ENCODE measurements at regions not wholly inside any gene's neighbourhood (a gene's known extent, or its start where the extent isn't known, plus 50 kb on each side); places are given as distances from the start of the nearest gene placed in this dataset.

DNA sequence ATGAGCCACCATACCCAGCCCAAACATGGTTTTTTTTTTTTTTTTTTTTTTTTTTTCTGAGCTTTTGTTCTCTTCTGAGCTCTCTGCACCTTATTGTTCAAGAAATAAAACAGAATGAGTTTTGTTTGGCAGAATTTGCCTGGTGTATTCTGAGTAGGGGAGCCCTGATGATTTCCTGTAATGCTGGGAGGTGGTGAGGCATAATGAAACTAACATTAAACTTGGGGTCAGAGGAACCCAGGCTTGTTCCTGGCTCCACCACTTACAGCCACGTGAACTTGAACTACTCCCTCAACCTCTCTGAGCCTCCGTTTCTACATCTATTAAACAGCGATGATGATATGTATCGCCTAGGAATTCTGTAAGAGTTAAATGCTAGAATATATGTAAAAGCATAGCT lies 276.3 kb upstream of the CRY1 start:
- H3K27ac ChIP-seq = no peak overlapping the region
- no peak overlapping the region for H3K4me3 ChIP-seq
- DNase-seq (ENCODE audit: low spot score) = no peak
- TF ChIP-seq, protein P1, sequence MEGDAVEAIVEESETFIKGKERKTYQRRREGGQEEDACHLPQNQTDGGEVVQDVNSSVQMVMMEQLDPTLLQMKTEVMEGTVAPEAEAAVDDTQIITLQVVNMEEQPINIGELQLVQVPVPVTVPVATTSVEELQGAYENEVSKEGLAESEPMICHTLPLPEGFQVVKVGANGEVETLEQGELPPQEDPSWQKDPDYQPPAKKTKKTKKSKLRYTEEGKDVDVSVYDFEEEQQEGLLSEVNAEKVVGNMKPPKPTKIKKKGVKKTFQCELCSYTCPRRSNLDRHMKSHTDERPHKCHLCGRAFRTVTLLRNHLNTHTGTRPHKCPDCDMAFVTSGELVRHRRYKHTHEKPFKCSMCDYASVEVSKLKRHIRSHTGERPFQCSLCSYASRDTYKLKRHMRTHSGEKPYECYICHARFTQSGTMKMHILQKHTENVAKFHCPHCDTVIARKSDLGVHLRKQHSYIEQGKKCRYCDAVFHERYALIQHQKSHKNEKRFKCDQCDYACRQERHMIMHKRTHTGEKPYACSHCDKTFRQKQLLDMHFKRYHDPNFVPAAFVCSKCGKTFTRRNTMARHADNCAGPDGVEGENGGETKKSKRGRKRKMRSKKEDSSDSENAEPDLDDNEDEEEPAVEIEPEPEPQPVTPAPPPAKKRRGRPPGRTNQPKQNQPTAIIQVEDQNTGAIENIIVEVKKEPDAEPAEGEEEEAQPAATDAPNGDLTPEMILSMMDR (IDR thresholded peaks at IDR 0.05) = no peak

DNA sequence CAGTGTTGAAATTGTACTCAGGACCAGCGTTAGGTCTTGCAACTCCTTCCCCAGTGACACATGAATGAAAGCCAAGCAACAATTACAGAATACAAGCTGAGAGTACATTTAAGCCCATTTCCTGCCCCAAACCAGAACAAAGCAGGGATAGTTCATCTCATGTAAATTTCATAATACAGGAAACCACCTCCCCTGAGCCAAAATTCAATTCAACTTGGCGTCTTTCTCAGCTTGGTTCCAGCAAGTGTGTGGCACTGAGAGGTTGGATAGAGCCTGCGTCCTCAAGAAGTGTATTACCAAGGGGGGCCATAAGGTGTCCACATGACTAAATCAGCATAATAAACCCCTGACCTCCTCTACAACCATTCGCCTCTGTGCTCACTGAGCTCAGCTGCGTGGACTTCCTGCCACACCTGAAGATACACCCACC lies 278.9 kb upstream of the CRY1 start:
- TF ChIP-seq, protein P1 (IDR thresholded peaks at IDR 0.05) = no peak
- Histone ChIP-seq H3K27ac (no peak overlapping the region), H3K4me3 (no peak overlapping the region)
- DNase-seq (ENCODE audit: low spot score) = no peak

DNA sequence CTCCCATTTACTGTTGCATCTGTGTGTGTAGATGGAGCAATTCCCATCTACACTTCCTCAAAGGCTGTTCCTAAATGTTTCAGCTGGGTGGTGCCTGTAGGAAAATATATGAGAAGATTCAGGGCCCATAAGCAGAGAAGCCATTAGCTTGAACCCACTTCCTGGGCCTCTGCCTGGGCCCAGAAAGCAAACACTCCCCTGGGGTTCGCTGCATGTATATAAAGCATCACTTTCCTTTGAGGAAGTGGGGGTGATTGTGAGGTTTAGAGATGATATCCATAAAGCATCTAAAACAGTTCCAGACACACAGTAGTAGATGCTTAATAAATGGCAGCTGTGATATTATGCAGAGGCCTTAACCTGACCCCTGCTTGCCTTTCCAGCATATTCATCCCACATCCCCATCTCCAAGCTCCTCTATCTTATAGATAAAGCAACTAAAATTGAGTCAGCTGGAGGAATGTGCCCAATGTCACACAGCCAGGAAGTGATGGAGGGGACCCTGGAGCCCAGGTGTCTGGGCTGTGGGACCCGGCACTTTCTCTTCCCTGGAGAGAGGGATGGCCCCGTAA lies 280.0 kb upstream of the CRY1 start:
- no peak overlapping the region for H3K27ac ChIP-seq
- TF ChIP-seq, protein P1 (IDR thresholded peaks at IDR 0.05) = no peak
- no peak overlapping the region for H3K4me3 ChIP-seq
- DNase-seq (ENCODE audit: low spot score) = no peak

DNA sequence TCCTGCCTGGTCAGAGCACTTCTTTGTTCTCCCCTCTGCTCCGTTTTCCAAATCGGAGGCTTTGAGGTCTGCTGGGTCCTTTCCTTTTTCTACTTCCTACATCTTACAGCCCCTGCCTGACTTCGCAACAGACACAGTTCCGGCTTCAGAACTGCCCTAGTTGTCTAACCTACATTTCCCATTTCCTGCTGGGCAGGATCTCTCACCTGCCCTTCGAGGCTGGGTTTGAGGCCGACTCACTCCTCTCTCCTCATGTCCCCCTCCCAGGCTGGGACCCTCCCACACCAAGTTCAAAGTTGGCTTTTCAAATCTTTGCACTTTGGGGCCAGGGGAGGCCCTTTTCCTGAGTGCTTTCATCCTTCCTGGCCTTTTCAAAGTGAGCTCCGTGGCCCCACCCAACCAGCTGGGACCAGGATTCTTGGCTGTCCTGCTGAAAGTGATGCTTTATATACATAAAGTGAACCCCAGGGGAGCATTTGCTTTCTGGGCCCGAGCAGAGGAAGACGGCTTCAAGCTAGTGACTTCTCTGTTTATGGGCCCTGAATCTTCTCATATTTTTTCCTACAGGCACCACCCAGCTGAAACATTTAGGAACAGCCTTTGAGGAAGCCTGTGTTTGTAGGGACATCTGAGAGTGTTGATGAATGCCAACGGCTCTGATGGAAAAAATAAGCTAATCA lies 281.0 kb upstream of the CRY1 start:
- Histone ChIP-seq H3K4me3 (no peak overlapping the region), H3K27ac (no peak overlapping the region)
- TF ChIP-seq, protein P1 (IDR thresholded peaks at IDR 0.05) = no peak
- no peak for DNase-seq (ENCODE audit: low spot score)

DNA sequence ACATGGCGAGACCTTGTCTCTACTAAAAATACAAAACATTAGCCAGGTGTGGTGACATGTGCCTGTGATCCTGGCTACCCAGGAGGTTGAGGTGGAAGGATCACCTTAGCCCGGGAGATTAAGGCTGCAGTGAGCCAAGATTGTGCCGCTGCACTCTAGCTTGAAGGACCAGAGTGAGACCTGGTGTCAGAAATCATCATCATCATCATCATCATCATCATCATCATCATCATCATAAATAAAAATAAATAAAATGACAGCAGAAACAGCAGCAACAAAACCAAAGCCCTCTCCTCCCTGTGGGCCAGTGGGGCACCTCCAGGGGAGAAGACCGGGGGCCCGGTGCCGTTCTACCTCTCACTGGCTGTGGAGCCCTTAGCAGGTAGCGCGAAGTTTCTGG lies 281.9 kb upstream of the CRY1 start:
- TF ChIP-seq, protein P1 (IDR thresholded peaks at IDR 0.05) = no peak
- no peak overlapping the region for H3K27ac ChIP-seq
- H3K4me3 ChIP-seq = no peak overlapping the region
- DNase-seq (ENCODE audit: low spot score) = no peak

DNA sequence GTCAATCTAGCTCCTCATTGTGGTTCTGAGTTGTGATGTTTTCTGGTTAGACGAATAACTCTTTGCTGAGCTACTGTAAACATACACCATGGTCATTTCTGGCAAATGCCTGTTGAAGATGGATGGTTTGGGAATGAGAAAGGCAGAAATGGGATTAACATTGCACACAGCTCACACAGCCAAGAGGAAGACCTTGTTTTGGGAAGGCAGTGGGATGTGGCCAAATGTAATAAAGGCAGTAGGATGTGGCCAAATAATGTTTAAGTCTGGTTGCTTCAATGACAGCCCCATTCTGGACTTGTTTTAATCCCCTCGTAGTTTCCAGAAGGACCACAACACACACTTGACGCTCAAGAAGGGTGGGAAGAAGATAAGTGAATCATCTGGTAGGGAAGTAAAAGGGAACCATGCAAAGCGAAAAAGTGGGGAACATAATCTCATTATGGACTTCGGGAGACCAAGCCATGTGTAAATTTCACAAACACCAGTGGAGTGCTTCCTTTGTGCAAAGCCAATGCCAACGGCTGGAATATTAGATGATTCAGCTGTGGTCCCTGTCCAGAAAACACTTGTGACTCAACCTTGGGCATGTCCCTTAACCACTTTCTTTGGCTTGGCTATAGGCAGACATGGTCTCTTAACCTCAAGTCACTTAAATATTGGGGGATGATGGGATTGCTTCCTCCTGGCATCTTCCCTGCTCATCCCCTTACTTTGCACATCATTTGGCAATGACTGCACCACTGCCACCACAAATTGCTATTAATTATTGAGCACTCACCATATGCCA lies 284.4 kb upstream of the CRY1 start:
- H3K4me3 ChIP-seq = no peak overlapping the region
- H3K27ac ChIP-seq = no peak overlapping the region
- TF ChIP-seq, protein P1 (IDR thresholded peaks at IDR 0.05) = no peak
- no peak for DNase-seq (ENCODE audit: low spot score)
